ENCODE measurements at regions not wholly inside any gene's neighbourhood (a gene's known extent, or its start where the extent isn't known, plus 50 kb on each side); places are given as distances from the start of the nearest gene placed in this dataset.

GRCh38 chr1:55690366-55690765 is 475.2 kb upstream of the USP24 start:
- DNase-seq: no peak

- no peak for DNase-seq
These were observed 474.6 kb upstream of the USP24 start for GRCh38 chr1:55689800-55690199.

GRCh38 chr1:55685560-55685959 is 470.4 kb upstream of the USP24 start:
- no peak for DNase-seq

GRCh38 chr1:55684131-55684650 is 469.0 kb upstream of the USP24 start:
- DNase-seq: no peak

GRCh38 chr1:55682198-55682597 is 467.0 kb upstream of the USP24 start:
- DNase-seq: no peak

- DNase-seq: no peak
These were observed 464.8 kb upstream of the USP24 start for GRCh38 chr1:55679971-55680370.

GRCh38 chr1:55673416-55673815 is 458.3 kb upstream of the USP24 start:
- no peak for DNase-seq

GRCh38 chr1:55670331-55671082 is 455.3 kb upstream of the USP24 start:
- DNase-seq: no peak

- no peak for DNase-seq
These were observed 454.1 kb upstream of the USP24 start for GRCh38 chr1:55669293-55669692.

GRCh38 chr1:55662875-55663274 is 447.7 kb upstream of the USP24 start:
- no peak for DNase-seq

- DNase-seq: no peak
These were observed 443.8 kb upstream of the USP24 start for GRCh38 chr1:55658917-55659316.

GRCh38 chr1:55654750-55655149 is 439.6 kb upstream of the USP24 start:
- no peak for DNase-seq

GRCh38 chr1:55654171-55654570 is 439.0 kb upstream of the USP24 start:
- no peak for DNase-seq

- DNase-seq: no peak
These were observed 435.3 kb upstream of the USP24 start for GRCh38 chr1:55650444-55650843.

- DNase-seq: no peak
These were observed 431.0 kb upstream of the USP24 start for GRCh38 chr1:55646181-55646580.

GRCh38 chr1:55645270-55645669 is 430.1 kb upstream of the USP24 start:
- DNase-seq: no peak

GRCh38 chr1:55641947-55642346 is 426.8 kb upstream of the USP24 start:
- no peak for DNase-seq

GRCh38 chr1:55640708-55641473 is 425.7 kb upstream of the USP24 start:
- peak; percentile 27 for DNase-seq

- DNase-seq: no peak
These were observed 424.4 kb upstream of the USP24 start for GRCh38 chr1:55639526-55639925.

- DNase-seq: no peak
These were observed 423.9 kb upstream of the USP24 start for GRCh38 chr1:55639051-55639450.

GRCh38 chr1:55636696-55637095 is 421.5 kb upstream of the USP24 start:
- DNase-seq: no peak

GRCh38 chr1:55635856-55636255 is 420.7 kb upstream of the USP24 start:
- DNase-seq: no peak

- no peak for DNase-seq
These were observed 419.4 kb upstream of the USP24 start for GRCh38 chr1:55634516-55634915.

GRCh38 chr1:55632906-55633305 is 417.7 kb upstream of the USP24 start:
- DNase-seq: no peak
